T-helper 22 cell (primary cell): ENCODE measurements at regions not wholly inside any gene's neighbourhood (a gene's known extent, or its start where the extent isn't known, plus 50 kb on each side); places are given as distances from the start of the nearest gene placed in this dataset.

ENCODE experiments used
- DNase-seq: peaks from one replicate; pipeline ENCODE4 v3.0.0-alpha.2; 2020; ENCODE audit warnings: low read depth

GRCh38 chr15:70200511-70201424 lies 103.1 kb upstream of the TLE3 start:
- DNase-seq = no peak

GRCh38 chr15:70199540-70200410 lies 102.1 kb upstream of the TLE3 start:
- no peak for DNase-seq

GRCh38 chr15:70199124-70199482 lies 101.4 kb upstream of the TLE3 start:
- DNase-seq = no peak

- DNase-seq = no peak
Measured at GRCh38 chr15:70198441-70199123, 100.9 kb upstream of the TLE3 start.

- DNase-seq = no peak
Measured at GRCh38 chr15:70197945-70198361, 100.2 kb upstream of the TLE3 start.

- no peak for DNase-seq
Measured at GRCh38 chr15:70197318-70197944, 99.7 kb upstream of the TLE3 start.

GRCh38 chr15:70196372-70197316 lies 98.9 kb upstream of the TLE3 start:
- peak; percentile 37 for DNase-seq

GRCh38 chr15:70195587-70196305 lies 98.0 kb upstream of the TLE3 start:
- no peak for DNase-seq

GRCh38 chr15:70195171-70195570 lies 97.5 kb upstream of the TLE3 start:
- DNase-seq = no peak

- no peak for DNase-seq
Measured at GRCh38 chr15:70194266-70194665, 96.5 kb upstream of the TLE3 start.

GRCh38 chr15:70193734-70194133 lies 96.0 kb upstream of the TLE3 start:
- DNase-seq = no peak

GRCh38 chr15:70192490-70192889 lies 94.8 kb upstream of the TLE3 start:
- DNase-seq = no peak

- no peak for DNase-seq
Measured at GRCh38 chr15:70192041-70192440, 94.3 kb upstream of the TLE3 start.

- DNase-seq = no peak
Measured at GRCh38 chr15:70190965-70191364, 93.2 kb upstream of the TLE3 start.

- DNase-seq = no peak
Measured at GRCh38 chr15:70189826-70190695, 92.3 kb upstream of the TLE3 start.

- DNase-seq = no peak
Measured at GRCh38 chr15:70188286-70188685, 90.6 kb upstream of the TLE3 start.

- no peak for DNase-seq
Measured at GRCh38 chr15:70187331-70187730, 89.6 kb upstream of the TLE3 start.

GRCh38 chr15:70186152-70186551 lies 88.4 kb upstream of the TLE3 start:
- DNase-seq = no peak

GRCh38 chr15:70185251-70185711 lies 87.6 kb upstream of the TLE3 start:
- DNase-seq = no peak
